ENCODE measurements at regions not wholly inside any gene's neighbourhood (a gene's known extent, or its start where the extent isn't known, plus 50 kb on each side); places are given as distances from the start of the nearest gene placed in this dataset.

DNA sequence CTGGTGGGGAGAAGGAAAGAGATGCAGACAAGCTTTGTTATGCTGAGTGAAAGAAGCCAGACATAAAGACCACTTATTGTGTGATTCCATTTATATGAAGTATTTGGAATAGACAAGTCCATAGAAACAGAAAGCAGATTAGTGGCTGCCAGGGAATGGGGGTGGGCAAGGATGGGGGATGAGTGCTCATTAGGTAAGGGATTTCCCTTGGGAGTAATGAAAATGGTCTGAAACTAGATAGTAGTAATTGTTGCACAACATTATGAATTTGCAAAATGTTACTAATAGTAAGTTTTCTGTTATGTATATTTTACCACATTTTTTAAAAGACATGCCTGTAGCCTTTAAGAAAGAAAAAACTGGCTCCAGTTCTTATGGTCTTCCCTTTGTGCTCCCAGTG is 154.9 kb downstream of the LNPK start:
- TF ChIP-seq GATA2 (IDR thresholded peaks at IDR 0.05; ENCODE audit: low read depth, low read length), result no peak
- TF ChIP-seq GATA3 (IDR thresholded peaks at IDR 0.05; ENCODE audit: low read depth, low read length), result no peak

Measured in SH-SY5Y (cell line).